AML-193 (cell line): ENCODE measurements at regions not wholly inside any gene's neighbourhood (a gene's known extent, or its start where the extent isn't known, plus 50 kb on each side); places are given as distances from the start of the nearest gene placed in this dataset.

Experiments
- DNase-seq, 2 experiments: peaks; one replicate each; lab custom pipeline; 2025; lab: John Stamatoyannopoulos, UW

DNA sequence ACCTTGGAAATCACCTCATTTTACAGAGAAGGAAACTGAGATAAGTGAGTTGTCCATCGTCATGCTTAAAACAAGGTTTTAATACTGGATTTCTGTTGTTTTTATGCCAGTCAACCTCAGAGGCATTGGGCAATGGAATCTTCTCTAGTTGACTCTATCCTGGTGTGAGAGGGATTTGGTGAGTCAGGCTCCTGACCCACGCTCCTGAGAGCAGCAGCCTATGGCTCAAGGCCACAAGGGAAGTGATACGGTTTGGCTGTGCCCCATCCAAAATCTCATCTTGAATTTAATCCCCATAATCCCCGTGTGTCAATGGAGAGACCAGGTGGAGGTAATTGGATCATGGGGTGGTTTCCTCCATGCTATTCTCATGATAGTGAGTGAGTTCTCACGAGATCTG, 90.1 kb downstream of the TLR5 start:
- DNase-seq, result no peak

DNA sequence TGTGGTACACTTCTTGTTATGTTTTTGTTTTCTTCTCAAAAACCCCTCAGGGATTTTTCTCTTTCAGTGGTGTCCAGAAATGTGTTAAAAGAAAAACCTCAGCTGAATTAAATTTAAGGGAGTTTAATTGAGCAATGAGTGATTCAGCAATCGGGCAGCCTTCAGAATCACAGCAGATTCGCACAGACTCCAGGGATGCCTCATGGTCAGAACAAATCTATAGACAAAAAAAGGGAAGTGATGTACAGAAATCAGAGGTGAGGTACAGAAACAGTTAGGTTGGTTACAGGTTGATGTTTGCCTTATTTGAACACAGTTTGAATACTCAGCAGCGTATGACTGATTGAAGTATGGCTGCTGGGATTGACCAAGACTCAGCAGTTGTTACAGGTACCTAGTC, 86.2 kb downstream of the TLR5 start:
- no peak for DNase-seq

DNA sequence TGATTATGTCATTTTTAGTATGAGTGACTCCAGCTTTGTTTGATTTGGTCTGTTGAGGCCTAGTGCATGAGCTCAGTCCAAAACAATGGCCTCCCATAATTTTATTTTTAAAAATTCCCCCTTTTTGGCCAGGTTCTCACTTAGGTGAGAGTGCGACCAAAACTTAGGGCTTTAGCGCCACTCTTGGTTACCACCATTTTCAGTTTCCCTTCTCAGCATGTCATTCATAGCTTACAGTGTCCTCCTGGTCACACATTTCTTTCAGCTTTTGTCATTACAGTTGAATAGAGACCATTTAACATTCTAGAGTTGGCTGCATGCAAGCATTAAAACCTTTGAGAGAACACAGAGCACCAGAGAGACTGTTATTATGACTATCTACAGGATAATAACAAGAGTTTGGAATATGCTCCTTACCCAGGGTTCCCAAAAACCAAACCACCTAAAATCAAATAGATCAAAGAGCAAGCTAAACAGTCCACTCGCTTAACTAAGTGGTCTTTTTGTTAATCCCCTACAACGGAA, 85.4 kb downstream of the TLR5 start:
- no peak for DNase-seq
